GM23338 (cell line): ENCODE measurements at regions not wholly inside any gene's neighbourhood (a gene's known extent, or its start where the extent isn't known, plus 50 kb on each side); places are given as distances from the start of the nearest gene placed in this dataset.

Experiments
- ATAC-seq: fragments of 200-7000 bp; cut with Tn5 transposase; 3 replicates; pipeline ENCODE4 v1.9.1; 2020
- DNase-seq: peaks from one replicate; pipeline ENCODE4 v3.0.0-alpha.2; 2015; ENCODE audit warnings: low spot score
- H2AFZ ChIP-seq: fragments of 200-600 bp; sonication (generic); 2 replicates; pipeline ENCODE4 v1.8.0; 2016; ENCODE audit warnings: antibody characterized with exemption, mild to moderate bottlenecking, moderate library complexity
- H3F3A ChIP-seq: fragments of 200-600 bp; sonication (generic); replicated peaks from 2 replicates; pipeline ENCODE4 v1.8.0; 2017; ENCODE audit warnings: antibody characterized with exemption, mixed run types, low read depth
- H3K27ac ChIP-seq: fragments of 200-600 bp; sonication (generic); 2 replicates; pipeline ENCODE4 v1.6.1; 2016; ENCODE audit warnings: low read depth
- H3K27me3 ChIP-seq: fragments of 200-600 bp; sonication (generic); 2 replicates; pipeline ENCODE4 v1.8.0; 2016; ENCODE audit warnings: mild to moderate bottlenecking, mixed run types, moderate library complexity; ENCODE audit not compliant: insufficient read depth
- H3K36me3 ChIP-seq: fragments of 200-600 bp; sonication (generic); 2 replicates; pipeline ENCODE4 v1.8.0; 2016; ENCODE audit warnings: mild to moderate bottlenecking; ENCODE audit not compliant: insufficient read depth
- H3K4me1 ChIP-seq: fragments of 200-600 bp; sonication (generic); 2 replicates; pipeline ENCODE4 v1.8.0; 2016; ENCODE audit warnings: mild to moderate bottlenecking, moderate library complexity; ENCODE audit not compliant: insufficient read depth
- H3K4me2 ChIP-seq: fragments of 200-600 bp; sonication (generic); 2 replicates; pipeline ENCODE4 v1.7.1; 2017; ENCODE audit warnings: mixed run types
- H3K4me3 ChIP-seq: fragments of 200-600 bp; sonication (generic); 2 replicates; pipeline ENCODE4 v1.6.1; 2016; ENCODE audit warnings: mixed run types
- H3K79me2 ChIP-seq: fragments of 200-600 bp; sonication (generic); replicated peaks from 2 replicates; pipeline ENCODE4 v1.8.0; 2017; ENCODE audit warnings: mild to moderate bottlenecking; ENCODE audit not compliant: insufficient read depth
- H3K9me2 ChIP-seq: fragments of 200-600 bp; sonication (generic); 2 replicates; pipeline ENCODE4 v1.8.0; 2017; ENCODE audit not compliant: insufficient read depth
- H4K20me1 ChIP-seq: fragments of 200-600 bp; sonication (generic); replicated peaks from 2 replicates; pipeline ENCODE4 v1.8.0; 2017; ENCODE audit warnings: mild to moderate bottlenecking; ENCODE audit not compliant: insufficient read depth
- H3K27ac Mint-ChIP-seq: 2 replicates; pipeline ENCODE4 v1.8.0; 2020; ENCODE audit warnings: inconsistent platforms, mild to moderate bottlenecking, moderate library complexity, mixed read lengths
- H3K27me3 Mint-ChIP-seq: 3 replicates; pipeline ENCODE4 v1.8.0; 2022; ENCODE audit warnings: low read depth, mild to moderate bottlenecking, moderate library complexity, mixed read lengths, inconsistent platforms; ENCODE audit not compliant: insufficient read depth, poor library complexity
- H3K36me3 Mint-ChIP-seq: 3 replicates; pipeline ENCODE4 v1.8.0; 2021; ENCODE audit warnings: low read depth, mild to moderate bottlenecking, inconsistent platforms, moderate library complexity, mixed read lengths
- H3K4me1 Mint-ChIP-seq: 3 replicates; pipeline ENCODE4 v1.8.0; 2020; ENCODE audit warnings: mild to moderate bottlenecking, inconsistent platforms, mixed read lengths
- H3K4me3 Mint-ChIP-seq: 3 replicates; pipeline ENCODE4 v1.8.0; 2021; ENCODE audit warnings: moderate library complexity, mild to moderate bottlenecking, inconsistent platforms, mixed read lengths
- H3K9me3 Mint-ChIP-seq: 3 replicates; pipeline ENCODE4 v1.8.0; 2020; ENCODE audit warnings: moderate library complexity, mild to moderate bottlenecking, inconsistent platforms, mixed read lengths
- CREB1 ChIP-seq: fragments of 250-450 bp; sonication (Bioruptor Pico); IDR thresholded peaks from 2 replicates; pipeline ENCODE4 v1.5.0; 2020; ENCODE audit warnings: low read depth, mild to moderate bottlenecking, moderate library complexity
- CTCF ChIP-seq, 2 experiments: fragments of 200-600 bp in 1 of 2; sonication (generic) in 1 of 2; conservative IDR thresholded peaks; 2 replicates each; pipeline versions ENCODE4 v1.5.1 to v1.6.1; 2016 to 2017; ENCODE audit warnings: antibody characterized with exemption in 2 of 2, low read depth in 2 of 2, mild to moderate bottlenecking in 2 of 2, moderate library complexity in 1 of 2
- EZH2phosphoT487 ChIP-seq: fragments of 200-600 bp; sonication (generic); IDR thresholded peaks from one replicate; pipeline ENCODE4 v1.8.1; 2018; ENCODE audit warnings: antibody characterized with exemption; ENCODE audit not compliant: unreplicated experiment
- POLR2AphosphoS5 ChIP-seq: IDR thresholded peaks from 2 replicates; pipeline ENCODE4 v1.6.1; 2016; ENCODE audit warnings: antibody characterized with exemption, low read depth
- ZNF114 ChIP-seq: fragments of 250-450 bp; sonication (Bioruptor Pico); IDR thresholded peaks from 2 replicates; pipeline ENCODE4 v1.5.0; 2020; ENCODE audit warnings: mild to moderate bottlenecking, moderate library complexity
- TF ChIP-seq, protein P1 (sequence below): IDR thresholded peaks from 2 replicates; pipeline ENCODE4 v1.6.1; 2016; ENCODE audit warnings: antibody characterized with exemption
- TF ChIP-seq, protein P2 (sequence below): fragments of 250-450 bp; sonication (Bioruptor Pico); IDR thresholded peaks from 2 replicates; pipeline ENCODE4 v1.5.0; 2020; ENCODE audit warnings: mild to moderate bottlenecking, moderate library complexity

DNA sequence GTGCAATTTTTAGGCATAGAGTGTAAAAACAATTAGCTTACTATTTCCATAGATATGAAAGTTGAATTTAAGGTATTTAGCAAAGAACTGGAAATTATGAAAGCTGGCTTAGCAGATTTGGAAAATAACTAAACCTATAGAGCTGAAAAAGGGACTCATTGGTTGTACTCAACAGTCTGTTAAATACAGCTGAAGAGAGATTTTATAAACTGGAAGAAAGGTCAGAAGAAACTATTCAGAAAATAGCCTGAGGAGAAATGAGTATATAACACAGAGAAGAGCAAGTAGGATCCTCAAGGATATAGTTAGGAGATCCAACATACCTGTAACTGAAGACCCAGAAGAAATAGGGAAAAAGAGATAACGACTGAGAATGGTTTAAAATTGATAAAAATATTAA lies 97.6 kb upstream of the SLIT3 start:
- Histone ChIP-seq H3K79me2 (no peaks in the 10 kb centered on the region), H2AFZ (no peak overlapping the region), H3K4me2 (no peak overlapping the region), H4K20me1 (no peaks in the 10 kb centered on the region), H3K27ac (no peak overlapping the region), H3K27me3 (no peaks in the 10 kb centered on the region), H3K4me3 (no peak overlapping the region), H3K36me3 (no peaks in the 10 kb centered on the region), H3F3A (no peaks in the 10 kb centered on the region), H3K4me1 (no peaks in the 10 kb centered on the region), H3K9me2 (peaks cover 9% of the 10 kb centered on the region; the same call in 1 of the 2 replicates)
- Mint-ChIP-seq H3K4me3 (no peak overlapping the region), H3K4me1 (peaks cover 7% of the 10 kb centered on the region; the same call in 2 of the 3 replicates), H3K27ac (no peak overlapping the region), H3K27me3 (no peaks in the 10 kb centered on the region), H3K36me3 (no peaks in the 10 kb centered on the region), H3K9me3 (peaks cover 10% of the 10 kb centered on the region; the same call in 2 of the 3 replicates)
- no peak for ATAC-seq
- DNase-seq: no peak
- TF ChIP-seq ZNF114 (CRISPR knock-in tag): no peak

- H3K27me3 ChIP-seq: no peaks in the 10 kb centered on the region
- no peaks in the 10 kb centered on the region for H3K79me2 ChIP-seq
- H3K4me1 ChIP-seq: no peaks in the 10 kb centered on the region
- ATAC-seq (no peak), DNase-seq (no peak)
- no peaks in the 10 kb centered on the region for H4K20me1 ChIP-seq
- no peaks in the 10 kb centered on the region for H3K36me3 ChIP-seq
- no peak overlapping the region for H3K27ac ChIP-seq
- H3K4me3 ChIP-seq: no peak overlapping the region
- Mint-ChIP-seq H3K27me3 (no peaks in the 10 kb centered on the region), H3K4me3 (no peak overlapping the region), H3K4me1 (peaks cover 7% of the 10 kb centered on the region; the same call in 2 of the 3 replicates), H3K36me3 (no peaks in the 10 kb centered on the region), H3K9me3 (peaks cover 10% of the 10 kb centered on the region; the same call in 2 of the 3 replicates), H3K27ac (no peak overlapping the region)
- H3F3A ChIP-seq: no peaks in the 10 kb centered on the region
- H2AFZ ChIP-seq: no peak overlapping the region
- H3K9me2 ChIP-seq: no peaks in the 10 kb centered on the region
- H3K4me2 ChIP-seq: no peak overlapping the region
- TF ChIP-seq EZH2phosphoT487 (no peak), CTCF (conservative IDR thresholded peaks at IDR 0.05; ENCODE audit: low read depth in 2 of 2) (no peak), POLR2AphosphoS5 (no peak), CREB1 (CRISPR knock-in tag) (no peak)
- TF ChIP-seq, protein P1, sequence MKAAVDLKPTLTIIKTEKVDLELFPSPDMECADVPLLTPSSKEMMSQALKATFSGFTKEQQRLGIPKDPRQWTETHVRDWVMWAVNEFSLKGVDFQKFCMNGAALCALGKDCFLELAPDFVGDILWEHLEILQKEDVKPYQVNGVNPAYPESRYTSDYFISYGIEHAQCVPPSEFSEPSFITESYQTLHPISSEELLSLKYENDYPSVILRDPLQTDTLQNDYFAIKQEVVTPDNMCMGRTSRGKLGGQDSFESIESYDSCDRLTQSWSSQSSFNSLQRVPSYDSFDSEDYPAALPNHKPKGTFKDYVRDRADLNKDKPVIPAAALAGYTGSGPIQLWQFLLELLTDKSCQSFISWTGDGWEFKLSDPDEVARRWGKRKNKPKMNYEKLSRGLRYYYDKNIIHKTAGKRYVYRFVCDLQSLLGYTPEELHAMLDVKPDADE: no peak
- TF ChIP-seq, protein P2, sequence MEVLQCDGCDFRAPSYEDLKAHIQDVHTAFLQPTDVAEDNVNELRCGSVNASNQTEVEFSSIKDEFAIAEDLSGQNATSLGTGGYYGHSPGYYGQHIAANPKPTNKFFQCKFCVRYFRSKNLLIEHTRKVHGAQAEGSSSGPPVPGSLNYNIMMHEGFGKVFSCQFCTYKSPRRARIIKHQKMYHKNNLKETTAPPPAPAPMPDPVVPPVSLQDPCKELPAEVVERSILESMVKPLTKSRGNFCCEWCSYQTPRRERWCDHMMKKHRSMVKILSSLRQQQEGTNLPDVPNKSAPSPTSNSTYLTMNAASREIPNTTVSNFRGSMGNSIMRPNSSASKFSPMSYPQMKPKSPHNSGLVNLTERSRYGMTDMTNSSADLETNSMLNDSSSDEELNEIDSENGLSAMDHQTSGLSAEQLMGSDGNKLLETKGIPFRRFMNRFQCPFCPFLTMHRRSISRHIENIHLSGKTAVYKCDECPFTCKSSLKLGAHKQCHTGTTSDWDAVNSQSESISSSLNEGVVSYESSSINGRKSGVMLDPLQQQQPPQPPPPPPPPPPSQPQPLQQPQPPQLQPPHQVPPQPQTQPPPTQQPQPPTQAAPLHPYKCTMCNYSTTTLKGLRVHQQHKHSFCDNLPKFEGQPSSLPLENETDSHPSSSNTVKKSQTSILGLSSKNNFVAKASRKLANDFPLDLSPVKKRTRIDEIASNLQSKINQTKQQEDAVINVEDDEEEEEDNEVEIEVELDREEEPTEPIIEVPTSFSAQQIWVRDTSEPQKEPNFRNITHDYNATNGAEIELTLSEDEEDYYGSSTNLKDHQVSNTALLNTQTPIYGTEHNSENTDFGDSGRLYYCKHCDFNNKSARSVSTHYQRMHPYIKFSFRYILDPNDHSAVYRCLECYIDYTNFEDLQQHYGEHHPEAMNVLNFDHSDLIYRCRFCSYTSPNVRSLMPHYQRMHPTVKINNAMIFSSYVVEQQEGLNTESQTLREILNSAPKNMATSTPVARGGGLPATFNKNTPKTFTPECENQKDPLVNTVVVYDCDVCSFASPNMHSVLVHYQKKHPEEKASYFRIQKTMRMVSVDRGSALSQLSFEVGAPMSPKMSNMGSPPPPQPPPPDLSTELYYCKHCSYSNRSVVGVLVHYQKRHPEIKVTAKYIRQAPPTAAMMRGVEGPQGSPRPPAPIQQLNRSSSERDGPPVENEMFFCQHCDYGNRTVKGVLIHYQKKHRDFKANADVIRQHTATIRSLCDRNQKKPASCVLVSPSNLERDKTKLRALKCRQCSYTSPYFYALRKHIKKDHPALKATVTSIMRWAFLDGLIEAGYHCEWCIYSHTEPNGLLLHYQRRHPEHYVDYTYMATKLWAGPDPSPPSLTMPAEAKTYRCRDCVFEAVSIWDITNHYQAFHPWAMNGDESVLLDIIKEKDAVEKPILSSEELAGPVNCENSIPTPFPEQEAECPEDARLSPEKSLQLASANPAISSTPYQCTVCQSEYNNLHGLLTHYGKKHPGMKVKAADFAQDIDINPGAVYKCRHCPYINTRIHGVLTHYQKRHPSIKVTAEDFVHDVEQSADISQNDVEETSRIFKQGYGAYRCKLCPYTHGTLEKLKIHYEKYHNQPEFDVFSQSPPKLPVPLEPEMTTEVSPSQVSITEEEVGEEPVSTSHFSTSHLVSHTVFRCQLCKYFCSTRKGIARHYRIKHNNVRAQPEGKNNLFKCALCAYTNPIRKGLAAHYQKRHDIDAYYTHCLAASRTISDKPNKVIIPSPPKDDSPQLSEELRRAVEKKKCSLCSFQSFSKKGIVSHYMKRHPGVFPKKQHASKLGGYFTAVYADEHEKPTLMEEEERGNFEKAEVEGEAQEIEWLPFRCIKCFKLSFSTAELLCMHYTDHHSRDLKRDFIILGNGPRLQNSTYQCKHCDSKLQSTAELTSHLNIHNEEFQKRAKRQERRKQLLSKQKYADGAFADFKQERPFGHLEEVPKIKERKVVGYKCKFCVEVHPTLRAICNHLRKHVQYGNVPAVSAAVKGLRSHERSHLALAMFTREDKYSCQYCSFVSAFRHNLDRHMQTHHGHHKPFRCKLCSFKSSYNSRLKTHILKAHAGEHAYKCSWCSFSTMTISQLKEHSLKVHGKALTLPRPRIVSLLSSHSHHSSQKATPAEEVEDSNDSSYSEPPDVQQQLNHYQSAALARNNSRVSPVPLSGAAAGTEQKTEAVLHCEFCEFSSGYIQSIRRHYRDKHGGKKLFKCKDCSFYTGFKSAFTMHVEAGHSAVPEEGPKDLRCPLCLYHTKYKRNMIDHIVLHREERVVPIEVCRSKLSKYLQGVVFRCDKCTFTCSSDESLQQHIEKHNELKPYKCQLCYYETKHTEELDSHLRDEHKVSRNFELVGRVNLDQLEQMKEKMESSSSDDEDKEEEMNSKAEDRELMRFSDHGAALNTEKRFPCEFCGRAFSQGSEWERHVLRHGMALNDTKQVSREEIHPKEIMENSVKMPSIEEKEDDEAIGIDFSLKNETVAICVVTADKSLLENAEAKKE: no peak
Observed at GRCh38 chr5:169395136-169395535, 94.2 kb upstream of the SLIT3 start.
